Nephron (organoid): ENCODE measurements at regions not wholly inside any gene's neighbourhood (a gene's known extent, or its start where the extent isn't known, plus 50 kb on each side); places are given as distances from the start of the nearest gene placed in this dataset.

Experiments
- H3K27ac Mint-ChIP-seq, 3 experiments: 2 replicates each; pipeline ENCODE4 v1.8.0; 2020; ENCODE audit warnings: mixed read lengths in 3 of 3, mild to moderate bottlenecking in 2 of 3, moderate library complexity in 1 of 3
- H3K27me3 Mint-ChIP-seq: 2 replicates; pipeline ENCODE4 v1.8.0; 2021; ENCODE audit warnings: low read depth, mild to moderate bottlenecking, moderate library complexity, mixed read lengths
- H3K36me3 Mint-ChIP-seq: 2 replicates; pipeline ENCODE4 v1.8.0; 2020; ENCODE audit warnings: low read depth, mixed read lengths
- H3K4me1 Mint-ChIP-seq: 2 replicates; pipeline ENCODE4 v1.8.0; 2020; ENCODE audit warnings: mixed read lengths
- H3K4me3 Mint-ChIP-seq, 3 experiments: 2 replicates each; pipeline ENCODE4 v1.8.0; 2020; ENCODE audit warnings: mild to moderate bottlenecking in 3 of 3, mixed read lengths in 3 of 3, moderate library complexity in 2 of 3
- H3K9me3 Mint-ChIP-seq: 2 replicates; pipeline ENCODE4 v1.8.0; 2020; ENCODE audit warnings: mixed read lengths
- CTCF ChIP-seq, 3 experiments: fragments of 200-600 bp; sonication (generic); IDR thresholded peaks; one replicate each; pipeline ENCODE4 v1.5.0; 2021; ENCODE audit warnings: antibody characterized with exemption in 3 of 3; ENCODE audit not compliant: unreplicated experiment in 3 of 3

DNA sequence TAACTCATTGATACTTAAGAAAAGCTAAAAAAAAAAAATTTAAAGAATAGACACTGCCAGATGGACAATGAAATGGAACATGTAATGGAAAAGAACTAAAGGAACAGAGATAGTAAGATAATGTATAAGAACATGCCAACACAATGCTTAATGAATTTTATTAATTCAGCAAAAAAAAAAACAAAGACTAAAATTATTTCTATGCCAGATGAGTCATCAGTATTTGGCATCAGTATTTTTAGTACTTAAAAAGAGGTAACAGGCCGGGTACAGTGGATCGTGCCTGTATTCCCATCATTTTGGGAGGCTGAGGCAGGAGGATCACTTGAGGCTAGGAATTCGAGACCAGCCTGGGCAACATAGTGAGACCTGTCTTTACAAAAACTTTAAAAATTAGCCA, 168.5 kb downstream of the CYB561 start:
- TF ChIP-seq CTCF (IDR thresholded peaks at IDR 0.05; ENCODE audit: unreplicated experiment in 3 of 3), result no peak

DNA sequence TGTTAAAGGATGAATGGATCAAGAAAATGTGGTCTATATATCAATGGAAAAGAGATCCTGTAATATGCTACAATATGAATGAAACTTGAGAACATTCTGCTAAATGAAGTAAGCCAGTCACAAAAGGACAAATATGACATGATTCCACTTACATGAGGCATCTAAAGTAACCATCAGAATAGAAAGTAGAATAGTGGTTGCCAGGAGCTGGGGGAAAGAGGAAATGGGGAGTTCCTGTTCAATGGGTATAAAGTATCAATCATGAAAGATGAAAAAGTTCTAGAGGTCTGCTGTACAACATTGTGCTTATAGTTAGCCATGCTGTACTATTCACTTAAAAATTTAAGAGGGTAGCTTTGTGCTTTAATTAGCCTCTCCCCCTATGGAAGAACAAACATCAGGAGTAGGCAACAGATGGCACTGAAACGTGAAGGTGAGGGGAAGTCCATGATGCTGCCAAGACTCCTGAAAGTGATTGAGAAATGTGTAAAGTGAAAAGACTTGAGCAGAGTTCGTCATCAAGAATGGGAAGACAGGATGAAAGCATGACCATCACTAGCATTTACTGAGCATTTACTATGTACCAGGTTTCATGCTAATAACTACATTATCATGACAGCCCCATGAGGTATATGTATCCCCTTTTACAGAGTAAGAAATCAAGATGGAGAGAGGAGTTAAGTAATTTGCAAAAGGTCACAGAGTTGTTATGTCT, 167.2 kb downstream of the CYB561 start:
- Mint-ChIP-seq H3K36me3 (peaks cover 41% of the 10 kb centered on the region), H3K9me3 (peaks cover 24% of the 10 kb centered on the region), H3K27ac (no peak overlapping the region), H3K4me3 (no peak overlapping the region), H3K4me1 (peaks cover 28% of the 10 kb centered on the region), H3K27me3 (no peaks in the 10 kb centered on the region)
- TF ChIP-seq CTCF (IDR thresholded peaks at IDR 0.05; ENCODE audit: unreplicated experiment in 3 of 3), result no peak

More for the DNA sequence above, 168.5 kb downstream of the CYB561 start:
- no peak overlapping the region for H3K27ac Mint-ChIP-seq
- H3K36me3 Mint-ChIP-seq, result peaks cover 32% of the 10 kb centered on the region
- no peaks in the 10 kb centered on the region for H3K27me3 Mint-ChIP-seq
- peaks cover 29% of the 10 kb centered on the region for H3K4me1 Mint-ChIP-seq
- no peak overlapping the region for H3K4me3 Mint-ChIP-seq
- H3K9me3 Mint-ChIP-seq, result peaks cover 14% of the 10 kb centered on the region

- H3K27ac Mint-ChIP-seq, result peak overlapping the region in 2 of 3 experiments; percentile 27 to 52
These were observed 166.4 kb downstream of the CYB561 start for GRCh38 chr17:63279498-63280230.

GRCh38 chr17:63282455-63282854, 163.7 kb downstream of the CYB561 start:
- Mint-ChIP-seq H3K4me1 (peaks cover 8% of the 10 kb centered on the region), H3K27me3 (no peaks in the 10 kb centered on the region), H3K27ac (no peak overlapping the region), H3K9me3 (peaks cover 55% of the 10 kb centered on the region), H3K36me3 (peaks cover 70% of the 10 kb centered on the region), H3K4me3 (no peak overlapping the region)
- no peak for TF ChIP-seq CTCF (IDR thresholded peaks at IDR 0.05; ENCODE audit: unreplicated experiment in 3 of 3)

More at GRCh38 chr17:63279498-63280230, 166.4 kb downstream of the CYB561 start:
- peaks cover 46% of the 10 kb centered on the region for H3K36me3 Mint-ChIP-seq
- peaks cover 29% of the 10 kb centered on the region for H3K9me3 Mint-ChIP-seq
- H3K27me3 Mint-ChIP-seq, result no peaks in the 10 kb centered on the region
- H3K4me3 Mint-ChIP-seq, result no peak overlapping the region
- peaks cover 24% of the 10 kb centered on the region for H3K4me1 Mint-ChIP-seq
- no peak for TF ChIP-seq CTCF (IDR thresholded peaks at IDR 0.05; ENCODE audit: unreplicated experiment in 3 of 3)

GRCh38 chr17:63285551-63285950, 160.6 kb downstream of the CYB561 start:
- H3K36me3 Mint-ChIP-seq, result peaks cover 94% of the 10 kb centered on the region
- no peak overlapping the region for H3K4me3 Mint-ChIP-seq
- H3K27ac Mint-ChIP-seq, result no peak overlapping the region
- H3K4me1 Mint-ChIP-seq, result no peaks in the 10 kb centered on the region
- TF ChIP-seq CTCF (IDR thresholded peaks at IDR 0.05; ENCODE audit: unreplicated experiment in 3 of 3), result no peak
- H3K9me3 Mint-ChIP-seq, result peaks cover 74% of the 10 kb centered on the region
- H3K27me3 Mint-ChIP-seq, result no peaks in the 10 kb centered on the region
